Mesodermal cell (in vitro differentiated cells): ENCODE measurements at regions not wholly inside any gene's neighbourhood (a gene's known extent, or its start where the extent isn't known, plus 50 kb on each side); places are given as distances from the start of the nearest gene placed in this dataset.
"Not testable (repeated sequence)": the region's sequence is repeated elsewhere in the genome, so short reads cannot be mapped to it uniquely, and the experiment has no call there.

Experiments used
- H3K27ac ChIP-seq: 2 replicates; pipeline ENCODE4 v1.7.0; 2013; ENCODE audit warnings: mild to moderate bottlenecking, low read depth, low read length, moderate library complexity; ENCODE audit not compliant: severe bottlenecking
- H3K36me3 ChIP-seq: 2 replicates; pipeline ENCODE4 v1.7.1; 2013; ENCODE audit warnings: mild to moderate bottlenecking, low read length, moderate library complexity; ENCODE audit not compliant: control insufficient read depth, insufficient read depth
- H3K4me1 ChIP-seq: one replicate; pipeline ENCODE4 v1.7.1; 2013; ENCODE audit warnings: mild to moderate bottlenecking, low read length; ENCODE audit not compliant: insufficient read depth, control insufficient read depth, poor library complexity, severe bottlenecking
- H3K4me3 ChIP-seq: 2 replicates; pipeline ENCODE4 v1.7.0; 2013; ENCODE audit warnings: low read length, control low read depth, mild to moderate bottlenecking; ENCODE audit not compliant: insufficient read depth, poor library complexity, severe bottlenecking; ENCODE audit errors: extremely low read depth
- H3K9me3 ChIP-seq: 2 replicates; pipeline ENCODE4 v1.7.1; 2013; ENCODE audit warnings: mild to moderate bottlenecking, low read length, moderate library complexity; ENCODE audit not compliant: control insufficient read depth
- WGBS, 2 experiments: methylation state at CpG; one replicate each; pipeline ENCODE4 v1.1.5; 2013; ENCODE audit warnings: missing lambda C conversion rate in 2 of 2; ENCODE audit not compliant: insufficient coverage in 2 of 2; 5-methylcytosine and 5-hydroxymethylcytosine counted together

DNA sequence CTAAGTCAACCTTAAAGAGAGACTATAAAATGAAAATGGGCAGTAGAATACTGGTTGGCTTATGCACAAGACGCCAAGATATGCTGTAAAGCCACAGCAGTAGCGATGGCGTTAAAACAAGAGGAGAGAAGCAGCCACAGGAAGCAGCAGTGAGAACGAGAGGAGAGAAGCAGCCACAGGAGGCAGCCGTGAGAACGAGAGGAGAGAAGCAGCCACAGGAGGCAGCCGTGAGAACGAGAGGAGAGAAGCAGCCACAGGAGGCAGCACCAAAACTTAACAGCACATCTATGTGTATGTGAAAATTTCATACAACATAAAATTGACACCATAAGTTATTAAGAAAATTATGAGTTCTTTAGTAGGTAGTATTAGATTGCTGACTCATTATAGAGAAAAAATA is 2318.6 kb upstream of the ACO1 start:
- 78 to 88% methylated on average over 4 to 6 of the region's 8 CpGs for WGBS, 2 experiments

GRCh38 chr9:30069236-30069635 is 2315.2 kb upstream of the ACO1 start:
- 80% methylated on average over 2 of the region's 3 CpGs; no CpG with 5 or more reads in 1 of the 2 experiments for WGBS, 2 experiments
- H3K27ac ChIP-seq, H3K36me3 ChIP-seq, H3K4me1 ChIP-seq, H3K9me3 ChIP-seq, H3K4me3 ChIP-seq: not testable (repeated sequence)

More for the DNA sequence above, 2318.6 kb upstream of the ACO1 start:
- Histone ChIP-seq H3K9me3 (no peaks in the 10 kb centered on the region), H3K4me3 (no peak overlapping the region), H3K36me3 (no peaks in the 10 kb centered on the region), H3K4me1 (no peaks in the 10 kb centered on the region), H3K27ac (no peak overlapping the region)

DNA sequence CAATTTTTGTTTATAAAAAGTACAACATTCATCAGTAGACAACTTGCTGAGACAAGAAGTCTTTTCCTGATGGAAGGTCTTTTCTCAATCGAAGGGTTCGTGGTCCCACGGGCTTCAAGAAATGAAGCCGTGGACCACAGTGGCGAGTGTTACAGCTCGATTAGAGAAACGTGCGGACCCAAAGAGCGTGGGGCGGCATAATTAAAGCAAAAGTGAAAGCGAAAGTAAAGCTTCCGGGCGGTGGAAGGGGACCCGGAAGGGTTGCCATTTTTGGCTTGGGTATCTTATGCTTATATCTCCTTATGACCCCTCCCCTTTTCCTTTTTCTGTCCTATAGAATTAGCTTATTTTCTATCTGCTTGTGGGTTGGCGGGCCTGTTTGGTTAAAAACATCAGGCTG is 2309.4 kb upstream of the ACO1 start:
- Histone ChIP-seq H3K27ac (no peak overlapping the region), H3K36me3 (no peaks in the 10 kb centered on the region), H3K4me1 (no peaks in the 10 kb centered on the region), H3K4me3 (no peak overlapping the region), H3K9me3 (no peaks in the 10 kb centered on the region)
- WGBS, 2 experiments, result 87 to 92% methylated on average over 10 to 14 of the region's 15 CpGs

GRCh38 chr9:30075451-30076199 is 2308.8 kb upstream of the ACO1 start:
- Histone ChIP-seq H3K4me1 (no peaks in the 10 kb centered on the region), H3K4me3 (no peak overlapping the region), H3K9me3 (no peaks in the 10 kb centered on the region), H3K36me3 (no peaks in the 10 kb centered on the region), H3K27ac (no peak overlapping the region)
- 63% methylated on average over 2 of the region's 3 CpGs; no CpG with 5 or more reads in 1 of the 2 experiments for WGBS, 2 experiments

DNA sequence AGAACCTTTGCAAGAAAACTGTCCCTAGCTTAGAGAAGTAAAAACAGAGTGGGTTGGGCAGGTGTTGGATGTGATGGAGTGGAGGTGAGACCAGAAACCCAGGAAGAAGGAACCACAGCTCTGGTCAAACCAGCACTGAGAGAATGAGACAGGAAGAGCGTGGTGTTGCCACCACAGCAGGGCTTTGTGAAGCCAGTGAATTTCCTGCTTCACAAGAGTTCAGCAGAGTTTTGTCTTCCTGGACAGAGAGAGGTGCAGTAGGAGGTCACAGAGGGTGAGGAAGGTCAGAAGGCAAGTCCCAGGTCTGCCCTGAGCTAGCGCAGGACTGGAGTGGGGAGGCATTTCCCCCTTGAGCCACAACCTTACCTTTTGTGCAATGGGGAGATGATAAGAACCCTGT is 2306.2 kb upstream of the ACO1 start:
- Histone ChIP-seq H3K27ac (no peak overlapping the region), H3K9me3 (no peaks in the 10 kb centered on the region), H3K4me1 (no peaks in the 10 kb centered on the region), H3K36me3 (no peaks in the 10 kb centered on the region), H3K4me3 (no peak overlapping the region)
- WGBS, 2 experiments, result 80 to 100% methylated on average over 1 of the region's 2 CpGs

DNA sequence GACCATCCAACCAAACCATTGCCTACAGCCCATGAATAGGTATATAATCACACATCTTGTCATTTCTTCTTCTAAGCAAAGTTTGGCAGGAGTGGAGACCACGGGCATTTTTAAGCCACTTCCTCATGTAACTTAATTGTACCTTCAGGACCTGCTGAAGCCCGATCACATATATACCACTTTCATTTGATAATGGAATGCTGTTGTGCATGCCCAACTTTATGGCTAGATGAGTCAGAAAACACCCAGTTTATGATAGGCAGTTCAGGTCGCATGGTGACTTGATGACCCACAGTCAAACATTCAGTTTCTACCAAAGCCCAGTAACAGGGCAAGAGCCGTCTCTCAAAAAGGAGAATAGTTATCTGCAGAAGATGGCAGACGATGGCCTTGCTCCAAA is 2295.0 kb upstream of the ACO1 start:
- Histone ChIP-seq H3K9me3 (no peaks in the 10 kb centered on the region), H3K27ac (no peak overlapping the region), H3K4me1 (no peaks in the 10 kb centered on the region), H3K36me3 (no peaks in the 10 kb centered on the region), H3K4me3 (no peak overlapping the region)
- 94 to 97% methylated on average over 3 of the region's 5 CpGs for WGBS, 2 experiments

- Histone ChIP-seq H3K27ac (no peak overlapping the region), H3K4me1 (no peaks in the 10 kb centered on the region), H3K36me3 (no peaks in the 10 kb centered on the region), H3K9me3 (no peaks in the 10 kb centered on the region), H3K4me3 (no peak overlapping the region)
- WGBS, 2 experiments, result 100% methylated on average over 1 of the region's 2 CpGs; no CpG with 5 or more reads in 1 of the 2 experiments
These were observed 2280.6 kb upstream of the ACO1 start for GRCh38 chr9:30103647-30104394.

DNA sequence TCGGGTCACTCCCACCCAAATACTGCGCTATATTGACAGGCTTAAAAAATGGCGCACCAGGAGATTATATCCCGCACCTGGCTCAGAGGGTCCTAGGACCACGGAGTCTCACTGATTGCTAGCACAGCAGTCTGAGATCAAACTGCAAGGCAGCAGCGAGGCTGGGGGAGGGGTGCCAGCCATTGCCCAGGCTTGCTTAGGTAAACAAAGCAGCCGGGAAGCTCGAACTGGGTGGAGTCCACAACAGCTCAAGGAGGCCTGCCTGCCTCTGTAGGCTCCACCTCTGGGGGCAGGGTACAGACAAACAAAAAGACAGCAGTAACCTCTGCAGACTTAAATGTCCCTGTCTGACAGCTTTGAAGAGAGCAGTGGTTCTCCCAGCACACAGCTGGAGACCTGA is 2277.3 kb upstream of the ACO1 start:
- 96 to 97% methylated on average over 3 to 4 of the region's 8 CpGs for WGBS, 2 experiments
- H3K27ac ChIP-seq, H3K9me3 ChIP-seq, H3K36me3 ChIP-seq, H3K4me1 ChIP-seq, H3K4me3 ChIP-seq: not testable (repeated sequence)

- H3K9me3 ChIP-seq, result no peaks in the 10 kb centered on the region
- no peaks in the 10 kb centered on the region for H3K36me3 ChIP-seq
- 83% methylated on average over 2 to 3 of the region's 3 CpGs for WGBS, 2 experiments
- H3K4me3 ChIP-seq, result no peak overlapping the region
- H3K27ac ChIP-seq, result no peak overlapping the region
- H3K4me1 ChIP-seq, result no peaks in the 10 kb centered on the region
These were observed 2267.7 kb upstream of the ACO1 start for GRCh38 chr9:30116673-30117217.

DNA sequence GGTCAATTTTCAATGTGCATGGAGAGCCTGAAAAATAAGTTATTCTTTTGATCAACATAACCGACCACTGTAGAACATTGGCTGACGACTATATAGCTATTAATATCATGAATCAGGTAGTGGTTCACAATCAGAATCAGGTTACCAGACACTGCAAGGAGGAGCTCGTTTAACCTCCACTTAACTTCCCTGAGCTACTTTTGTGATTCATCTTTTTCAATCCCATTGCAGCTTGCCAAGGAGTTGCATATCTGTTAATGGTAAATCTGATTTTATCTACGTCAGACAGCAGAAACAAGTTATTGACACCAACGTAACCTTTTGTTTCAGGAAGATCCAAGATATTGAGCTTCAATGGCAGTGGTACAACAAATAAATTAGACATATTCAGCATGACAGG is 2263.8 kb upstream of the ACO1 start:
- Histone ChIP-seq H3K9me3 (no peaks in the 10 kb centered on the region), H3K4me3 (no peak overlapping the region), H3K36me3 (no peaks in the 10 kb centered on the region), H3K27ac (no peak overlapping the region), H3K4me1 (no peaks in the 10 kb centered on the region)
- 67% methylated on average over 1 of the region's 5 CpGs; no CpG with 5 or more reads in 1 of the 2 experiments for WGBS, 2 experiments

GRCh38 chr9:30121611-30122010 is 2262.8 kb upstream of the ACO1 start:
- H3K36me3 ChIP-seq, result no peaks in the 10 kb centered on the region
- H3K9me3 ChIP-seq, result no peaks in the 10 kb centered on the region
- H3K27ac ChIP-seq, result no peak overlapping the region
- no peak overlapping the region for H3K4me3 ChIP-seq
- WGBS, 2 experiments, result 85 to 96% methylated on average over 4 of the region's 4 CpGs
- H3K4me1 ChIP-seq, result no peaks in the 10 kb centered on the region
